Ovary (tissue), 7 donors: ENCODE measurements at regions not wholly inside any gene's neighbourhood (a gene's known extent, or its start where the extent isn't known, plus 50 kb on each side); places are given as distances from the start of the nearest gene placed in this dataset.
"Not testable (repeated sequence)": the region's sequence is repeated elsewhere in the genome, so short reads cannot be mapped to it uniquely, and the experiment has no call there.

ENCODE experiments used
- DNase-seq, 5 donors: peaks; one replicate each; pipeline ENCODE4 v3.0.0-alpha.2; 2019 to 2020
- H3K27ac ChIP-seq, 2 donors: fragments of 200-600 bp; one replicate each; pipeline versions ENCODE4 v1.5.1 to v1.8.0; 2019 to 2022
- H3K27me3 ChIP-seq: fragments of 200-600 bp; one replicate; pipeline ENCODE4 v1.8.0; 2022
- H3K36me3 ChIP-seq: fragments of 200-600 bp; sonication (generic); one replicate; pipeline ENCODE4 v1.5.1; 2019
- H3K4me1 ChIP-seq: one replicate; pipeline ENCODE4 v1.8.1; 2013; ENCODE audit warnings: mild to moderate bottlenecking, moderate library complexity; ENCODE audit not compliant: insufficient read depth
- H3K4me3 ChIP-seq: fragments of 200-600 bp; sonication (generic); one replicate; pipeline ENCODE4 v1.5.1; 2017
- H3K9me3 ChIP-seq, 2 donors: fragments of 200-600 bp in 1 of 2; sonication (generic) in 1 of 2; one replicate each; pipeline versions ENCODE4 v1.5.1 to v1.8.1; 2013 to 2019; ENCODE audit warnings: mild to moderate bottlenecking in 1 of 2, moderate library complexity in 1 of 2
- EP300 ChIP-seq: sonication (generic); formaldehyde crosslinking; IDR thresholded peaks from one replicate; pipeline ENCODE4 v1.6.1; 2017; ENCODE audit warnings: antibody characterized with exemption
- POLR2A ChIP-seq: fragments of 450-650 bp; IDR thresholded peaks from one replicate; pipeline ENCODE4 v1.6.1; 2017; ENCODE audit warnings: antibody characterized with exemption, mild to moderate bottlenecking, moderate library complexity
- WGBS, 3 donors: extraction: QIAGEN DNeasy Blood & Tissue Kit in 1 of 3; methylation state at CpG; one replicate each; pipeline versions ENCODE4 v1.1.5 to v1.1.7; 2013 to 2017; 5-methylcytosine and 5-hydroxymethylcytosine counted together
- intact Hi-C, 4 donors: fragments of 100-400 bp; cut with DNase I; formaldehyde crosslinking; loops; one replicate each; pipeline versions ENCODE4 v1.11.0 to v1.15.1; 2022 to 2023
- TF ChIP-seq, protein P1 (sequence below), 3 donors: fragments of 450-650 bp in 2 of 3; fragments of 200-600 bp in 1 of 3; IDR thresholded peaks; one replicate each; pipeline versions ENCODE4 v1.5.1 to v1.8.0; 2016 to 2022; ENCODE audit warnings: antibody characterized with exemption in 3 of 3, mild to moderate bottlenecking in 1 of 3
- donor health status: DM: no; HTN: no; CAD: no; lungs with moderate emphysema.
- donor health status: DM: no; HTN: no; CAD: no.
- donor health status: Bipolar disorder and iron deficiency.
- donor health status: DM: no; HTN: no; CAD: no.
- donor health status: DM: yes; HTN: yes; CAD: no.

DNA sequence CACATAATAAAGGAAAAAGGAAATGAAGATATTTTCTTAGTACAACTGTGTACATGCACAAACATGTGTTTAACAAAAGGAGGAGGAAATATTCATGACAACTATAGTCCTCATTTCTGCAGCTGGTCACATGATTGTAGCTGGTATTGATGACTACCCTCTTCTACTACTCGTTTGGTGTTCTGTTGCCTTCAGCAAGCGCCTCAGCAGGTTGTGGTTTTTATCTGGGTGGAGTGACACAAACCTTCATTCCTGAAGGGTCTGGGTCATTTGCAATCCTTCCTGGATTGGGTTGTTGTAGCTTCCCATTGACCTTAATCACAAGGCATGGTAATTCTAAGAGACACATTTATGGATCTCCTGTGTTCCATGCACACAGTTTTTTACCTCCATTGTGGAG, 1009.9 kb upstream of the USP15 start:
- H3K4me1 ChIP-seq = no peaks in the 10 kb centered on the region
- H3K27me3 ChIP-seq = no peaks in the 10 kb centered on the region
- H3K27ac ChIP-seq = no peak overlapping the region
- WGBS, 3 donors = 84 to 88% (median 84%) methylated on average over 2 of the region's 2 CpGs
- no peaks in the 10 kb centered on the region for H3K36me3 ChIP-seq
- TF ChIP-seq, protein P1, sequence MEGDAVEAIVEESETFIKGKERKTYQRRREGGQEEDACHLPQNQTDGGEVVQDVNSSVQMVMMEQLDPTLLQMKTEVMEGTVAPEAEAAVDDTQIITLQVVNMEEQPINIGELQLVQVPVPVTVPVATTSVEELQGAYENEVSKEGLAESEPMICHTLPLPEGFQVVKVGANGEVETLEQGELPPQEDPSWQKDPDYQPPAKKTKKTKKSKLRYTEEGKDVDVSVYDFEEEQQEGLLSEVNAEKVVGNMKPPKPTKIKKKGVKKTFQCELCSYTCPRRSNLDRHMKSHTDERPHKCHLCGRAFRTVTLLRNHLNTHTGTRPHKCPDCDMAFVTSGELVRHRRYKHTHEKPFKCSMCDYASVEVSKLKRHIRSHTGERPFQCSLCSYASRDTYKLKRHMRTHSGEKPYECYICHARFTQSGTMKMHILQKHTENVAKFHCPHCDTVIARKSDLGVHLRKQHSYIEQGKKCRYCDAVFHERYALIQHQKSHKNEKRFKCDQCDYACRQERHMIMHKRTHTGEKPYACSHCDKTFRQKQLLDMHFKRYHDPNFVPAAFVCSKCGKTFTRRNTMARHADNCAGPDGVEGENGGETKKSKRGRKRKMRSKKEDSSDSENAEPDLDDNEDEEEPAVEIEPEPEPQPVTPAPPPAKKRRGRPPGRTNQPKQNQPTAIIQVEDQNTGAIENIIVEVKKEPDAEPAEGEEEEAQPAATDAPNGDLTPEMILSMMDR (IDR thresholded peaks at IDR 0.05) = no peak
- TF ChIP-seq EP300 = no peak
- H3K4me3 ChIP-seq = no peak overlapping the region
- intact Hi-C loops = no loop called here
- no peak for DNase-seq
- no peaks in the 10 kb centered on the region for H3K9me3 ChIP-seq

DNA sequence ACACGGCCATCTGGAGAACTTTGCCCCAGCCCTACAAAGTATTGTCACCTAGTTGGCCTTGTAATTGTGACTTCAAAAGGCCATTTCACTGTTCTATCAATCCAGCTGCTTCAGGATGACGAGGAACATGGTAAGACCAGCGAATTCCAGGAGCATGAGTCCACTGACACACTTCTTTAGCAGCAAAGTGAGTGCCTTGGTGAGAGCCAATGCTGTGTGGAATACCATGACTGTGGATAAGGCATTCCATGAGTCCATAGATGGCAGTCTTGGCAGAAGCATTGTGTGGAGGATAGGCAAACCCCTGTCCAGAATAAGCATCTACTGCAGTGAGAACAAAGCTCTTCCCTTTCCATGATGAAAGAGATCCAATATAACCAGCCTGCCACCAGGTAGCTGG, 1009.1 kb upstream of the USP15 start:
- intact Hi-C loops = no loop called here
- no peak for DNase-seq

DNA sequence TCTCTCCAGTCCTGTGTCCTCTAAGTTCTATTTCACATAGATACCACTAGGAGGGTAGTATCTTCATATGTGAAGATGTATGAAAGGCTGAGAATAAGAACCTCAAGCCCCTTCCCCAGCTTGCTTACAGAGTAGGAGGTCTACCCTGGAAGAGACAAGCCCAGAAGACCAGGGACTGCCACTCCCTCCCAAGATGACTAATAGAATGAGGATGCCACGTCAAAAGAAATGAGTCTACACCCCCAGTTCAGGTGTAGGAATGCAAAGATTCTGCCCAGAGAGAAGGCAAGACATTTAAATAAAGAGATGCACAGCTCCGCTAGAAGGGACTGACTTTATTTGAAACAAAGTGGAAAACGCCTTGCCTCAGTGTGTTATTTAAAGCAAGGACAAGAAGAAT, 1006.0 kb upstream of the USP15 start:
- no peak overlapping the region for H3K4me3 ChIP-seq
- no peaks in the 10 kb centered on the region for H3K4me1 ChIP-seq
- DNase-seq = no peak
- no peak overlapping the region for H3K27ac ChIP-seq
- H3K9me3 ChIP-seq = no peaks in the 10 kb centered on the region
- 70 to 77% (median 72%) methylated on average over 3 of the region's 3 CpGs for WGBS, 3 donors
- H3K27me3 ChIP-seq = no peaks in the 10 kb centered on the region
- no peak for TF ChIP-seq POLR2A
- TF ChIP-seq, protein P1 (IDR thresholded peaks at IDR 0.05) = no peak
- TF ChIP-seq EP300 = no peak
- H3K36me3 ChIP-seq = no peaks in the 10 kb centered on the region
- intact Hi-C loops = no loop called here

More for the DNA sequence above, 1009.1 kb upstream of the USP15 start:
- no peak overlapping the region for H3K4me3 ChIP-seq
- no peak overlapping the region for H3K27ac ChIP-seq
- no peaks in the 10 kb centered on the region for H3K36me3 ChIP-seq
- 68 to 72% (median 71%) methylated on average over 3 of the region's 3 CpGs for WGBS, 3 donors
- TF ChIP-seq, protein P1 (IDR thresholded peaks at IDR 0.05) = no peak
- TF ChIP-seq EP300 (no peak), POLR2A (no peak)
- H3K27me3 ChIP-seq = no peaks in the 10 kb centered on the region
- H3K4me1 ChIP-seq = no peaks in the 10 kb centered on the region
- no peaks in the 10 kb centered on the region for H3K9me3 ChIP-seq

DNA sequence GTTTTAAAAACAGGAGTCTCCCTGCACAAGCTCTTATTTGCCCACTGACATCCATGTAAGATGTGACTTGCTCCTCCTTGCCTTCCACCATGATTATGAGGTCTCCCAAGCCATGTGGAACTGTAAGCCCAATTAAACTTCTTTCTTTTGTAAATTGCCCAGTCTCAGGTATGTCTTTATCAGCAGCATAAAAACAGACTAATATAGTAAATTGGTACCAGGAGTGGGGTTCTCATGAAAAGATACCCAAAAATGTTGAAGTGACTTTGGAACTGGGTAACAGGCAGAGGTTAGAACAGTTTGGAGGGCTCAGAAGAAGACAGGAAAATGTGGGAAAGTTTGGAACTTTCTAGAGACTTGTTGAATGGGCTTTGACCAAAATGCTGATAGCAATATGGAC, 995.9 kb upstream of the USP15 start:
- intact Hi-C loops, H3K4me1 ChIP-seq, DNase-seq, H3K27ac ChIP-seq, H3K27me3 ChIP-seq, H3K9me3 ChIP-seq, H3K4me3 ChIP-seq, H3K36me3 ChIP-seq: not testable (repeated sequence)

DNA sequence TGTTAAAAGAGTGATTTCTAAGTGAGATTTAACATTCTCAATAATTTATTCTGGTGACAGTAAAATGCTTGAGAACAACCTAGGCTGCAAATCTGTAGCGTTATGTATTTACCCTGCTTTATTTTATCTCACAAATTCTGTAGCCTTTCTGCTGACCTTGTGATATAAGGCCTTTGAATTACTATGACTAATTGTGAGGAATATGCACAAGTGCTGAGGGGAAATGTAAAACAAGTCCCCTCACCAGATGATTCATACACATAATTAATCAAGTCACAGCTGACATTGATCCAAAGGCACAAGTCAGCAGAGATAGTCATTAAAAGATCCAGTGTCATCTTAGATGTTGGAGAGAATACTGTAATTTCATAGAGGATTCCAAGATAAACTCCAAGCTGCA, 992.7 kb upstream of the USP15 start:
- TF ChIP-seq, protein P1 (IDR thresholded peaks at IDR 0.05) = no peak
- no peak for TF ChIP-seq POLR2A
- no peak for TF ChIP-seq EP300

More for the DNA sequence above, 992.7 kb upstream of the USP15 start:
- H3K27me3 ChIP-seq = no peaks in the 10 kb centered on the region
- DNase-seq = no peak
- no peak overlapping the region for H3K27ac ChIP-seq
- no peaks in the 10 kb centered on the region for H3K36me3 ChIP-seq
- intact Hi-C loops = no loop called here
- no peaks in the 10 kb centered on the region for H3K4me1 ChIP-seq
- no peaks in the 10 kb centered on the region for H3K9me3 ChIP-seq
- 20 to 30% (median 23%) methylated on average over 1 of the region's 1 CpG for WGBS, 3 donors
- H3K4me3 ChIP-seq = no peak overlapping the region
